A549 (cell line): ENCODE measurements at regions not wholly inside any gene's neighbourhood (a gene's known extent, or its start where the extent isn't known, plus 50 kb on each side); places are given as distances from the start of the nearest gene placed in this dataset.

Experiments used
- BHLHE40 ChIP-seq: IDR thresholded peaks from 2 replicates; pipeline ENCODE4 v1.6.1; 2012; ENCODE audit warnings: low read depth, low read length, inconsistent platforms
- CBX8 ChIP-seq: fragments of 200-600 bp; sonication (generic); IDR thresholded peaks from 2 replicates; pipeline ENCODE4 v1.6.1; 2016
- CHD2 ChIP-seq: fragments of 150-350 bp; IDR thresholded peaks from 2 replicates; pipeline ENCODE4 v1.6.1; 2014; ENCODE audit warnings: low read length; ENCODE audit not compliant: partially characterized antibody
- EP300 ChIP-seq, 2 experiments: fragments of >200 bp; sonication (Bioruptor Twin); formaldehyde crosslinking; IDR thresholded peaks; 2 replicates in 1 of 2; 3 replicates in 1 of 2; pipeline ENCODE4 v1.6.1; 2016 to 2017
- POLR2A ChIP-seq: IDR thresholded peaks from 2 replicates; pipeline ENCODE4 v1.6.1; 2012; ENCODE audit warnings: mild to moderate bottlenecking, low read length
- POLR2AphosphoS2 ChIP-seq: conservative IDR thresholded peaks from 2 replicates; pipeline ENCODE4 v1.6.1; 2012; ENCODE audit warnings: low read length, improper control_type of control experiment, inconsistent platforms
- RAD21 ChIP-seq, 2 experiments: fragments of >200 bp in 1 of 2; sonication (Bioruptor Twin) in 1 of 2; formaldehyde crosslinking in 1 of 2; IDR thresholded peaks in 1 of 2; conservative IDR thresholded peaks in 1 of 2; 2 replicates in 1 of 2; 3 replicates in 1 of 2; pipeline ENCODE4 v1.6.1; 2012 to 2018; ENCODE audit warnings: inconsistent platforms in 1 of 2
- TP53 ChIP-seq: fragments of 250-450 bp; sonication (Bioruptor Pico); IDR thresholded peaks from 2 replicates; pipeline ENCODE4 v1.5.0; 2021; ENCODE audit warnings: mild to moderate bottlenecking, moderate library complexity
- ZFP36 ChIP-seq: fragments of 450-650 bp; IDR thresholded peaks from 2 replicates; pipeline ENCODE4 v1.6.1; 2014; ENCODE audit warnings: borderline replicate concordance; ENCODE audit not compliant: partially characterized antibody
- TF ChIP-seq, protein P1 (sequence below): fragments of >200 bp; sonication (Bioruptor Twin); formaldehyde crosslinking; IDR thresholded peaks from 3 replicates; pipeline ENCODE4 v1.5.1; 2016
- TF ChIP-seq, protein P2 (sequence below): fragments of >200 bp; sonication (Bioruptor Twin); formaldehyde crosslinking; IDR thresholded peaks from 3 replicates; pipeline ENCODE4 v1.6.1; 2016
- TF ChIP-seq, protein P3 (sequence below): IDR thresholded peaks from 2 replicates; pipeline ENCODE4 v1.6.1; 2012

DNA sequence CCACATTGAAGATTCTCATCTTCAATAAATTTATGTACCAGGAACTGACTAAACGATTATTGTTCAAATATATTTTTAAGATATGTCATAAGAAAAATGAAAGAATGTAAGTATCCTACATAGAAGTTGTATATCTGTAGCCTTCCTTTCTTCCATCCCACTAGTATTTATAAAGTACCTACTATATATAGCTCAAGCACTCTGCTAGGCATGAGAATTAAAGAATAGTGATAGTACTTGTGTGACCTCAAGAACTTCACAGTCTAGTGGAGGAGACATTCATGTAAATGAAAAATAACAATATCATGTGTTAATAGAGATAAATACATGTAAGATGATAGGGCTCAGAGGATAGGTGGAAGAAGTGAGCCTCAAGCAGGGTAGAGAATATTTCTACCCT lies 201.0 kb upstream of the HMHB1 start:
- TF ChIP-seq, protein P1, sequence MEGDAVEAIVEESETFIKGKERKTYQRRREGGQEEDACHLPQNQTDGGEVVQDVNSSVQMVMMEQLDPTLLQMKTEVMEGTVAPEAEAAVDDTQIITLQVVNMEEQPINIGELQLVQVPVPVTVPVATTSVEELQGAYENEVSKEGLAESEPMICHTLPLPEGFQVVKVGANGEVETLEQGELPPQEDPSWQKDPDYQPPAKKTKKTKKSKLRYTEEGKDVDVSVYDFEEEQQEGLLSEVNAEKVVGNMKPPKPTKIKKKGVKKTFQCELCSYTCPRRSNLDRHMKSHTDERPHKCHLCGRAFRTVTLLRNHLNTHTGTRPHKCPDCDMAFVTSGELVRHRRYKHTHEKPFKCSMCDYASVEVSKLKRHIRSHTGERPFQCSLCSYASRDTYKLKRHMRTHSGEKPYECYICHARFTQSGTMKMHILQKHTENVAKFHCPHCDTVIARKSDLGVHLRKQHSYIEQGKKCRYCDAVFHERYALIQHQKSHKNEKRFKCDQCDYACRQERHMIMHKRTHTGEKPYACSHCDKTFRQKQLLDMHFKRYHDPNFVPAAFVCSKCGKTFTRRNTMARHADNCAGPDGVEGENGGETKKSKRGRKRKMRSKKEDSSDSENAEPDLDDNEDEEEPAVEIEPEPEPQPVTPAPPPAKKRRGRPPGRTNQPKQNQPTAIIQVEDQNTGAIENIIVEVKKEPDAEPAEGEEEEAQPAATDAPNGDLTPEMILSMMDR: no peak
- TF ChIP-seq POLR2AphosphoS2: no peak
- TF ChIP-seq POLR2A: no peak
- TF ChIP-seq BHLHE40: no peak
- TF ChIP-seq, protein P2, sequence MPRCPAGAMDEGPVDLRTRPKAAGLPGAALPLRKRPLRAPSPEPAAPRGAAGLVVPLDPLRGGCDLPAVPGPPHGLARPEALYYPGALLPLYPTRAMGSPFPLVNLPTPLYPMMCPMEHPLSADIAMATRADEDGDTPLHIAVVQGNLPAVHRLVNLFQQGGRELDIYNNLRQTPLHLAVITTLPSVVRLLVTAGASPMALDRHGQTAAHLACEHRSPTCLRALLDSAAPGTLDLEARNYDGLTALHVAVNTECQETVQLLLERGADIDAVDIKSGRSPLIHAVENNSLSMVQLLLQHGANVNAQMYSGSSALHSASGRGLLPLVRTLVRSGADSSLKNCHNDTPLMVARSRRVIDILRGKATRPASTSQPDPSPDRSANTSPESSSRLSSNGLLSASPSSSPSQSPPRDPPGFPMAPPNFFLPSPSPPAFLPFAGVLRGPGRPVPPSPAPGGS: no peak
- no peak for TF ChIP-seq CHD2
- TF ChIP-seq TP53 (CRISPR knock-in tag): no peak
- TF ChIP-seq ZFP36: no peak
- TF ChIP-seq RAD21 (conservative IDR thresholded peaks at IDR 0.05 in 1 of 2, IDR thresholded peaks at IDR 0.05 in 1 of 2): no peak
- TF ChIP-seq, protein P3, sequence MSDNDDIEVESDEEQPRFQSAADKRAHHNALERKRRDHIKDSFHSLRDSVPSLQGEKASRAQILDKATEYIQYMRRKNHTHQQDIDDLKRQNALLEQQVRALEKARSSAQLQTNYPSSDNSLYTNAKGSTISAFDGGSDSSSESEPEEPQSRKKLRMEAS: no peak
- TF ChIP-seq CBX8: no peak
- TF ChIP-seq EP300 (IDR thresholded peaks at IDR 0.05): no peak
